ENCODE measurements at regions not wholly inside any gene's neighbourhood (a gene's known extent, or its start where the extent isn't known, plus 50 kb on each side); places are given as distances from the start of the nearest gene placed in this dataset.

- no peaks in the 10 kb centered on the region for H3K79me2 ChIP-seq (ENCODE audit: insufficient read depth, low read length)
- H3K23ac ChIP-seq (ENCODE audit: insufficient read length, low read depth, low read length): no peak overlapping the region
- Mint-ChIP-seq H3K4me1 (no peaks in the 10 kb centered on the region), H3K4me3 (no peak overlapping the region), H3K27ac (no peak overlapping the region), H3K9me3 (peaks cover 10 to 16% of the 10 kb centered on the region in 2 experiments), H3K36me3 (ENCODE audit: insufficient read depth in 1 of 3, low read depth in 3 of 3) (peaks cover 2 to 10% (median 8%) of the 10 kb centered on the region in 3 experiments), H3K27me3 (ENCODE audit: low read depth) (no peaks in the 10 kb centered on the region)
- no peak overlapping the region for H2AFZ ChIP-seq (ENCODE audit: low read length)
- no peak for DNase-seq
- H3K14ac ChIP-seq (ENCODE audit: insufficient read depth, low read length): no peak overlapping the region
- H3T11ph ChIP-seq (ENCODE audit: low read length): no peak overlapping the region
- no peak overlapping the region for H3K4ac ChIP-seq (ENCODE audit: low read depth, low read length)
- no peak for TF ChIP-seq CTCF (conservative IDR thresholded peaks at IDR 0.05)
- H2AK5ac ChIP-seq (ENCODE audit: insufficient read length, low read length): no peak overlapping the region
- H3K18ac ChIP-seq (ENCODE audit: insufficient read length, low read depth, low read length): no peak overlapping the region
- no peak overlapping the region for H2BK12ac ChIP-seq (ENCODE audit: insufficient read length, low read depth, low read length)
- H4K91ac ChIP-seq (ENCODE audit: insufficient read length, low read depth, low read length): no peak overlapping the region
- no peak overlapping the region for H3K56ac ChIP-seq (ENCODE audit: insufficient read length, low read depth, low read length)
- no peak overlapping the region for H2BK120ac ChIP-seq (ENCODE audit: low read depth, low read length, poor library complexity, severe bottlenecking)
- no peaks in the 10 kb centered on the region for H3K23me2 ChIP-seq (ENCODE audit: insufficient read length, low read depth, low read length, poor library complexity, severe bottlenecking)
- H4K8ac ChIP-seq (replicated peaks; ENCODE audit: insufficient read length, low read depth, low read length): no peak overlapping the region
- H3K79me1 ChIP-seq (ENCODE audit: insufficient read depth, low read depth, low read length, poor library complexity, severe bottlenecking): no peaks in the 10 kb centered on the region
- no peaks in the 10 kb centered on the region for H3K4me1 ChIP-seq (ENCODE audit: insufficient read depth, low read length)
- no peak overlapping the region for H4K5ac ChIP-seq (ENCODE audit: insufficient read length, low read depth, low read length)
- no peak overlapping the region for H3K9ac ChIP-seq (ENCODE audit: extremely low read depth, insufficient read length, low read length)
- H2BK20ac ChIP-seq (ENCODE audit: low read depth, low read length, poor library complexity, severe bottlenecking): no peak overlapping the region
- no peak overlapping the region for H2BK5ac ChIP-seq (ENCODE audit: insufficient read length, low read length)
- WGBS (ENCODE audit: extremely low coverage, insufficient read length, low lambda C conversion rate): no CpG with 5 or more reads among the region's 29 CpGs
- no peak overlapping the region for H3K4me2 ChIP-seq (ENCODE audit: insufficient read depth, insufficient read length, low read length)
- no peaks in the 10 kb centered on the region for H4K20me1 ChIP-seq (ENCODE audit: control insufficient read depth, insufficient read depth, insufficient read length)
- no peak overlapping the region for H2BK15ac ChIP-seq (ENCODE audit: low read depth, low read length)
- H3K9me3 ChIP-seq (ENCODE audit: control insufficient read depth, low read depth, low read length): peaks cover 6% of the 10 kb centered on the region
- no peaks in the 10 kb centered on the region for H3K27me3 ChIP-seq (ENCODE audit: insufficient read depth, low read length)
- H3K27ac ChIP-seq (ENCODE audit: insufficient read length, low read depth, low read length): no peak overlapping the region
Observed at GRCh38 chr4:18630218-18631110, 608.9 kb upstream of the LCORL start.
